GM21526 (cell line): ENCODE measurements at regions not wholly inside any gene's neighbourhood (a gene's known extent, or its start where the extent isn't known, plus 50 kb on each side); places are given as distances from the start of the nearest gene placed in this dataset.
"Not testable (repeated sequence)": the region's sequence is repeated elsewhere in the genome, so short reads cannot be mapped to it uniquely, and the experiment has no call there.

Source experiments
- ATAC-seq: cut with Tn5 transposase; IDR thresholded peaks from one replicate; pipeline ENCODE4 v1.9.1; 2021; ENCODE audit warnings: moderate library complexity; ENCODE audit not compliant: unreplicated experiment, low FRiP score

DNA sequence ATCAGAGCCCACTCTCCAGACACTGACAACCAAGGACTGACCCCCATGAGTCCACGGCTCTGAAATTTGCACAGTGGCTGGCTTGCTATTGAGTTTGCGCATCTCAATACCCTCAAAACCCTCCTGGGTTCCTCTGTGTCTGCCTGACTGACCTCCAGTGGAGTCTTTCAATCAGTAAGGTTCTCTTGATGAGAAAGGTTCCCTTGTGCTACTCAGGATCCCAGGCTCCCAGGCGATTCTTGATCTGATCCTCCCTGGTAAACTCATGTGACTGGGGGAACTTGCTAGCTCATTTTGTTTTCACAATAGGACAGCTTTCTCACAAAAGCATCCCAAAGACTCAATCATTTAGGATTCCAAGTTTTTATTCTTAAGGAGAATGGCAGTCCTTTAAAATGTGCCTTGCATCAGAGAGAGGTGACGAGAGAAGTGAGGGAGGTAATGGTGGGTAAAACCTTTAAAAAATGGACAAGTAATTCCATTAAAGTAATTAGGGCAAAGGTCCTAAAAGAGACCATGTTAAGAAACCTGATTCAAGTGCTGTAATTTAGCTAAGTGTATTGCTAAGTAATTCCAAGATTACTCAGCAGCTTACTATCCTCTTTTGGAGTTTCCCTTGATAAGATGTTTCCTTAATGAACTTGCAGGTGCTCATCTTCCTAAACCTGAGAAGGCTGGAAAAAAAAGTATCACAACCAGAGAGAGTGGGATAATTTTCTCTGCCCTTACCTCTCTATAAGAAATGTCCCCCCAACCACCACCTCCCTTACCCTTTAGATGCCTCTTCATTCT lies 304.7 kb upstream of the SGK1 start:
- no peak for ATAC-seq

GRCh38 chr6:134621858-134622257 lies 303.9 kb upstream of the SGK1 start:
- ATAC-seq: no peak

GRCh38 chr6:134619789-134620188 lies 301.9 kb upstream of the SGK1 start:
- ATAC-seq: no peak

GRCh38 chr6:134619077-134619476 lies 301.2 kb upstream of the SGK1 start:
- no peak for ATAC-seq

DNA sequence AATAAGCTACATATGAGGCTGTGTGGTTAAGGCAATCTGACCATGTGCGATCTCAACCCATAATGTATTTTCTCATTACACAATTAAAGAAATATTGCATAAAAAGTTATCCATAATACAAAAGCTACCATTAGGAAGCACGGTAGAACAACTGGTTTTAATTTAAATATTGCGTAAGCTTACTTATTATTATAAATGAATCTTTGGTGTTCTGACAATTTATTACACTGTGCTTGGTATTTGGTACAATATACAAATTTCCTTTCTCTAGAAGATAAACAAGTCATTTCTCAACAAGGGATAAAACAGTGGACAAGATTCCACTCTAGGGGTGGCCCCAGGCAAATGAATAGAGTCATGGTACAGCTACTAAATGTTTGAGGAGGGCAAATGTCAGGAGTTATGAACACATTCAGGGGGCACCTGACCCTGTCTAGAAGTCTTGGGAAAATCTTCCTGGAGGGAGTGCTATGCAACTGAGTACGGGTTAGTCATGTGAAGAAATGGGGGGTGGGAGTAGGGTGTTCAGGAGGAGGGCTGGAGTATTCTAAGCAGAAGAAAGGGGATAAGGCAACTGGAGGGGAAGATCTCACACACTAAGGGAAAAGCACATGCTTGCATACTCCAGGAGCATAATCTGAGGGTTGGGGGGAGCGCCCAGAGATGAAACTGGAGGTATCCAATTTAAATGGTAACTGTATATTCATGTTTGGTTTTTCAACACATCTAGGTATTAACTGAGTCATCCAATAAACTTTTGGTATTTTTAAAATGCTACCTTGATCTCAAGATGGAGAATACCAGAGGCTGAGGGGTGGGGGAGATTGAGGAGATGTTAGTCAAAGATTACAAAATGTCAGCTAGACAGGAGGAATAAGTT lies 296.9 kb upstream of the SGK1 start:
- no peak for ATAC-seq

- ATAC-seq: not testable (repeated sequence)
Observed at GRCh38 chr6:134612128-134612527, 294.2 kb upstream of the SGK1 start.

- ATAC-seq: no peak
Observed at GRCh38 chr6:134610411-134610810, 292.5 kb upstream of the SGK1 start.

- no peak for ATAC-seq
Observed at GRCh38 chr6:134609716-134610261, 291.9 kb upstream of the SGK1 start.

DNA sequence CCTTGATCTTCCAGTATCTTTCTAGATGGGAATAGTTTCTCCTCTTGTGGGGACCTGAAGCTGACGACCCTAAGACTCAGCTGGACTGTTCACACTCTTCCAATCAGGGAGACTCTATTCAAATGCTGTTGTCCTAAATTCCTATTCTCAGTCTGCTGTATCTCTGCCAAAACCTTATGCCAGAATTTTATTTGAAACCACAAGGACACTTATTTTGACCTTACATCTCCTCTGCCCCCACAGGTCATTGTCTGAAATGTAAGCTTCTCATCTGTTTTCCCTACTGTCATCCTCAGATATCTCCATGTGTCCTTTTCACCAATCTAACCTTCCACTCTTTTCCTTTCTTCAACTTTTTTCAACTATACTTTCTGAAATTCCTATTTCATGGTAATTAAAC lies 289.5 kb upstream of the SGK1 start:
- no peak for ATAC-seq

DNA sequence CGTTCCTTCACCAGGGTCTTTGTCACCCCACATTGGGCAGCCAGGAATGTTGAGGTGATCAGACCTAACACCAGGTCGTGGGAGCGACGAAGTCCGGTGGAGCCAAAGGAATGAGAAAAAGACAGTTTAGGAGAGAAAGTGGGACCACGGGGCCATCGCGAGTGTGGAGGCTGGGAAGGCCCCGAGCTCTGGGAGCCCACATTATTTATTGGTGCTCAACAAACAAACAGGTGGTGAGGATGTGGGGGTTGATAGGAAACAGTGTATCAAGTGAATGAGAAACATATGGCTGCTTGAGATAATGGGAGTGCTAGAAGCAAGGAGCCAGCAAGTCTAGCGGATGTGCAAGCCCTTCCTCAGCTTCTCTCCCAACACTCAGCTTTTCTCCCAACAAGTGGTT lies 287.1 kb upstream of the SGK1 start:
- no peak for ATAC-seq

DNA sequence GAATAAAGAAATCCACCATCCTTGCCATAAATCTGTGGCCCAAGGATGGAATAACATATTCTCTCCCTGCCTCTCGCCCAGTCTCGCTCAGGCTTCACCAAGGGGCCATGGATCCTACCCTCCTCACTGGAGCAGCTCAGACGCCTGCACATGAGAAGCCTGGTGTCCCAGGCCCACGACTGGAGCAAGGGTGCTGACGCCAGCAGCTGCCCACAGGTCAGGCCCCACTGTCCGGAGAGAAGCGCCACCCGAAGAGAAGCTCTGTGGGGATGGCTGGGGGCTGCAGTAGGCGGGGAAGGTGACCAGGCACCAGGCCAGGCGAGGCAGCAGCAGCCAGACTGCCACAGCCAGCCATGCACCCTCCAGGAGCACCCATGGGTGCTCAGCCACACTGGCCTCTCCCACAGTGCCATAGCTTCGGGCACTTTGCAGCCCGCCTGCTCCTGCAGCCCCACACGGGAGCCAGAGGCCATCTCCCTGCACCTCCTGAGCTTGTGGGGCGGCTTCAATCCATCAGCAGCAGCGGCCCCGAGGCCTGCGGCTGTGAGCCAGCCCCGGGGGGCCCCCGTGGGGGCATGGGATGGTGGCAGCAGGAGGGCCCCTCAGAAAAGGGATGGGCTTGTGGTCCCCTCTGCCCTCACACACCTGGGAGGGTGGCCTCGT lies 286.2 kb upstream of the SGK1 start:
- no peak for ATAC-seq

DNA sequence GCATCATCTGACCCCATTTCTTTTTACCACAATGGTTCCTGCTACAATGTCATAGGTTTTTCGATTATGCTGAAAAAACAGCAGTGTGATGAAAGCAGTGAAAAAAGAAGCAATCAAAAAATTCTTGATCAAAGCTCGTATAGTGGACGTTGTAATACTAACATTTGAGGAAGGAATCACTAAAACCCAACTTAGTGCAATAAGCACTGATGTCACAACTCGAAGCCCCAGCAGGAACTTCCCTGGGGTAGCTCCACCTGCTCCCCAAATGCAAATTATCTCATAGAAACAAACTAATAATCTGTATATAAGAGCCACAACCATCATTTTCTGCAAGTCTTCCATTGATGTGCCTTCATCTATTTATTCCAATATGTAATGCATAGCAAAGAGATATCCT lies 285.6 kb upstream of the SGK1 start:
- no peak for ATAC-seq

GRCh38 chr6:134602123-134602522 lies 284.2 kb upstream of the SGK1 start:
- ATAC-seq: no peak

- ATAC-seq: no peak
Observed at GRCh38 chr6:134600671-134601070, 282.8 kb upstream of the SGK1 start.

DNA sequence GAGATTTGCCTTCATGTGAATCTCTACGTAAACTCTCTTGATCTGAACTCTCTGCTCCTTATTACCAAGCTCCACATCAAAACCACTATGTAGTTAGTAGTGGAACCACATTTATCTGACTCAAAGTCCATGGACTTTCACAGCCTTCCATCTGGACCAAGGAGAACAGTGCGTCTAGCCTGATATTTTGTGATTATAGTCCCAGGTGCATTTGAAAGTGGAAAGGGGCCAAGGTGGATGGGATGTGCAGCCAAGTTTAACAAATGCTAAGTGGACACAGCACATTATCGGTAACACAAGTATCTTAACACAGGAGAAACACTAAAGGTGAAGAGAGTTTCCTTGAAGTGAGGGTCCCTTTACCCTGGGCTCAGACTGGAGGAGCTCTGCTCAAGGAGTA lies 281.2 kb upstream of the SGK1 start:
- ATAC-seq: no peak

GRCh38 chr6:134596191-134596590 lies 278.3 kb upstream of the SGK1 start:
- ATAC-seq: no peak

DNA sequence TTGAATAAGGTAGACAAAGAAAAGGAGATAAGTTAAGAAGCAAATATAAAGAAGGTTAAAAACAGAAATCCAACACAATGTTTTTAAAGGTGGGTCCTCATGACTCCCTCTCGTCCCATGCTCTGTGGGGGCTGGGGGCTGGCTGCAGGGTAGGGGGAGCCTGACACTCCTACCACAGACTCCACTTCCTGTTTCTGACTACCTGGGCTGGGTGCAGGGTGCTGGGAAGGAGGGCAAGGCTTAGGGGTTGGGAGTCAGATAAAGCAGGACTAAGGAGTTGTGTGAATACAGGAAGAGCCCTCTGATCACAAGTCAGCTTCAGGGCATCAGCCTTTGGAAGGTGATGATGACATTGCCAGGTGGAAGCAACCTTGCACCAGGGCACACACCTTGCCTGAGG lies 277.0 kb upstream of the SGK1 start:
- ATAC-seq: no peak

GRCh38 chr6:134593887-134594286 lies 276.0 kb upstream of the SGK1 start:
- ATAC-seq: no peak

DNA sequence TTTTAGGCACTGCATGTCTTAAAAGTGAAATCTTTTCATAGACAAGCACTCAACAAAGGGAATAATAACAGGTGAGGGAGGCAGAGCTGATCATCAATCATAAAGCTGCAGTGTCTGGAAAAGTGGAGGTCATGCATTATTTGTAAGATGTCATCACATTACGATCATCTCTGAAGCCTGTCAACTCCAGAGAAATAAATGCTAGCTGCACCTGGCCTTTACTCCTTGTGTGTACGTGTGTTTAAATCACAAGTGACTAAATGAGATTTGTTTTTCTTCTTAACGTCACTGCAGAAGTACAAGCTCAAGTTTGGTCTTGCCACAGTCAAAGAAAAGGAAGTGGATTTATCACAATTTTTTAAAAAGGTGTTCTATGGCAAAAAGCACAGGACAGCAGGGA lies 275.5 kb upstream of the SGK1 start:
- no peak for ATAC-seq

- ATAC-seq: no peak
Observed at GRCh38 chr6:134593024-134593423, 275.1 kb upstream of the SGK1 start.

DNA sequence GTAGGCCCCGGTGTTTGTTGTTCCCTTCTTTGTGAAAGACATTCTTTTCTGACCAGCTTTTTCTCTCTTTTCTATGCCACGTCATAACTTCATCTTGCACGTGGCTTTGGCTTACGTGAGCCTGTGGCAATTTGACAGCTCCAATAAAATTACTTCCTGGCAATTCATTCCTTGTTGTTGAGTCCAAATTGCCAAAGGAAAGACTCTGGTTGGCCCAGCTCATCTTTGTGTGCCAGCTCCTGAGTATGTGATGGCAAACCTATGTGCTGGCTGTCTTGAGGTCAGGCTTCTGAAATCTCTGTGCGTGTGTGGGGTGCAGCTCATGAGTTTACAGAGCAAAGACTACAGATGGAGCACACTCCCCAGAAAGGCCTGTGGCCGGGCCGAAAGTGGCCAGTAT lies 272.5 kb upstream of the SGK1 start:
- ATAC-seq: no peak
